ENCODE measurements at regions not wholly inside any gene's neighbourhood (a gene's known extent, or its start where the extent isn't known, plus 50 kb on each side); places are given as distances from the start of the nearest gene placed in this dataset.

DNA sequence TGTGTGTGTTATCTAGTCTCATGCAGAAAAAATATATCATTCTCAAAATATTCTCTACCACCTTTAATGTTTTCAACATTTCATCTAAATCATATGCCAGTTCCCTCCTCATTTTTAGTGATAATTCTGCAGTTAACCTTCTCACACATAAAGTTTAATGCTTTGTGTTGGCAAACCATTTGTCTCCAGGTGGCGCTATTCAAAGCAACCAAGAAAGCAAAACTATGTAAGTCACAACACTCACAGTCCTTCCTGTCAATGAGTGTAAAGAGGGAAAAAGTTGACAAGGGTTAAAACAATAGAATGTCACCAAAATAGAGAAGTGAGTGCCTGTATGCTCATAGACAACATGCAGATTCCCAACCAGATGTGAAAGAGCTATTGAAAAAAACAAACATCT is 961.6 kb upstream of the LRRTM1 start:
- TF ChIP-seq, protein P1, sequence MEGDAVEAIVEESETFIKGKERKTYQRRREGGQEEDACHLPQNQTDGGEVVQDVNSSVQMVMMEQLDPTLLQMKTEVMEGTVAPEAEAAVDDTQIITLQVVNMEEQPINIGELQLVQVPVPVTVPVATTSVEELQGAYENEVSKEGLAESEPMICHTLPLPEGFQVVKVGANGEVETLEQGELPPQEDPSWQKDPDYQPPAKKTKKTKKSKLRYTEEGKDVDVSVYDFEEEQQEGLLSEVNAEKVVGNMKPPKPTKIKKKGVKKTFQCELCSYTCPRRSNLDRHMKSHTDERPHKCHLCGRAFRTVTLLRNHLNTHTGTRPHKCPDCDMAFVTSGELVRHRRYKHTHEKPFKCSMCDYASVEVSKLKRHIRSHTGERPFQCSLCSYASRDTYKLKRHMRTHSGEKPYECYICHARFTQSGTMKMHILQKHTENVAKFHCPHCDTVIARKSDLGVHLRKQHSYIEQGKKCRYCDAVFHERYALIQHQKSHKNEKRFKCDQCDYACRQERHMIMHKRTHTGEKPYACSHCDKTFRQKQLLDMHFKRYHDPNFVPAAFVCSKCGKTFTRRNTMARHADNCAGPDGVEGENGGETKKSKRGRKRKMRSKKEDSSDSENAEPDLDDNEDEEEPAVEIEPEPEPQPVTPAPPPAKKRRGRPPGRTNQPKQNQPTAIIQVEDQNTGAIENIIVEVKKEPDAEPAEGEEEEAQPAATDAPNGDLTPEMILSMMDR (IDR thresholded peaks at IDR 0.05): no peak
- no peak for DNase-seq (ENCODE audit: low spot score)
- no peak for ATAC-seq (ENCODE audit: low FRiP score)

DNA sequence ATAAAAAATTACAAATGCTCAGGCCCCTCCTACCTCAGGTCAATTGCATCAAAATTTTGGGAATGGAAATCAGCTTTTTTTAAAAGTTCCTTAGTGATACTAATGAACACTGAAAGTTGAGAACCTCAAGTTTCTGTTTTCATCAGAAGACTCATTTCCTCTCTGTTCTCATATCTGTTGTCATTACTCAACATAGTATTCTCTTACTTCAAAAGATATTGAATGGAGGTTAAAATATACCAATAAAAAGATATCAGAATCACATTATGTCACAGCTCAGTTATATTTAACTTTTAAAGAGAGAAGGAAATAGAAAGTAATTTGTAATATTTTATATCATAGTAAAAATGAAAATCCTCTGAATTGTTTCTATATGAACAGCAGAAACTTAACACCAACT is 959.4 kb upstream of the LRRTM1 start:
- ATAC-seq (ENCODE audit: low FRiP score): no peak
- TF ChIP-seq, protein P1 (IDR thresholded peaks at IDR 0.05): no peak
- DNase-seq (ENCODE audit: low spot score): no peak

DNA sequence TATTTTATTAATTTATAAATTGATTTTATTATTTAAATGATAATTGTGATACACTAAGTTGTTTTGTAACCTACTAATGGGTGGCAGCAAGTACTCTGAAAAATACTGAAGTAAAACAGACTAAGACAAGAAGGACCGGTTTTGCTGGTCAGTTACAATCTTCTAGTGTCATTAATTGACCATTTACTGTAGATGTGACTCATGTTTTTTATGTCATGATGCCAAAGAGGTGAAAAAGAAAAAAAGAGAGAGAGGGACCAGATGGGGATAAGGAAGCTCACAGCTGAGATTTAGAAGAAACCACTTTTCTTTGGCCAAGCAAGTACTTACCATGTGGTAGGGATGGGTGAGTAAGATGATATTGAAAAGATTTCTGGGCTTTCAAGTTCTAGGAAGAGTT is 955.8 kb upstream of the LRRTM1 start:
- DNase-seq (ENCODE audit: low spot score): no peak
- TF ChIP-seq, protein P1 (IDR thresholded peaks at IDR 0.05): no peak
- ATAC-seq (ENCODE audit: low FRiP score): no peak

DNA sequence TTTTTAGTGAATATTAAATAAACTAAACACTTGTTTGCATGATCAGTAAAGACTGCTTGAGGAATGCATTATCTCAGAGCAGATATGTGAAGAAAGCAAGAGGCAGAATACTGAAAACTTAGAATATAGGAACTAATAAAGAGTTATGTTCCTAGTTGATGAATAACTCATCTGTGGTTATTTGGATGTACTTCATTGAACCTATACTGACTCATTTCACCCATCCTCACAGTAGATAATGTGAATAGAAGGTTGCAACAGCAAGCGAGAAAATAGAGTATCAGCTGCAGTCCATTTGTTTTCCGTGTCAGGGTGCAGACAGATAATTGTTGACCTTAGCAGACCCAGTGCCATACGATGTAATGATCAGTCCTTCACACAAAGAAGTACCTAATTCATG is 945.7 kb upstream of the LRRTM1 start:
- DNase-seq (ENCODE audit: low spot score) (no peak), ATAC-seq (ENCODE audit: low FRiP score) (no peak)
- TF ChIP-seq, protein P1 (IDR thresholded peaks at IDR 0.05): no peak

DNA sequence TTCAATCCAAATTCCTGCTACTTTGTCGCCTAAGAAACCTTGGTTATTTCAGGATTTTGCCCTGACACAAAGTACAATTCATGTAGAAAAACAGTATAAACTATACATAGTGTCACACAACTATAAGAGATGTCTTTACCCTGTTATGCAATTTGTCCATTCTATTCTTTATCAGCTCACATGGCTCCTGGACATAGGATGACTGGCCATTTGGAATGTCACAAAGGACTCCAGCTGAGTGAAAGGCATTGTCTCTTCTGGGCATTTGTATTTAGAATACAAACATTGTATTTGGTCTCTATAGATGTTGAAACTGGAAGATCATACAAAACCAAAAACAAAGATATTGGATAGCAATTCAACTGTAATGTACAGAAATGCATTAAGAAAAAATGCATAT is 944.6 kb upstream of the LRRTM1 start:
- ATAC-seq (ENCODE audit: low FRiP score): no peak
- TF ChIP-seq, protein P1 (IDR thresholded peaks at IDR 0.05): no peak

DNA sequence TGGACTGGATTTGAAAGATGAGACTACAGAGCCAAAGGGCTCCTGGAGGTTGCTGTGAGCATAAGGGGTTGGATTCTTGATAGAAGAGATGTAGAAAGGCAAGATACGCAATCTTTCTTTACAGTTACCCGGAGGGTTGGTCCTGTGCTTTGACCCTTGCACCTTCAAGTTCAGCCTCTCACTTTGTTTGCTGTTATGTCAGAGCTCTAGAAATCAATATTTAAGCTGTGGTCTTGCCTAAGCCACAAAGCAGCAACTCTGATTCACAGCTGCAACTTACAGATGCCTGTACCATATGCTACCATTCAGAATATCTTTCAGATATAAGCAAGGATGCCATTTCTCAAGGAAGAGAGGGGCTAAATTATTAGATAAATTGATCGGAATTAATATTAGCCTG is 943.1 kb upstream of the LRRTM1 start:
- TF ChIP-seq, protein P1 (IDR thresholded peaks at IDR 0.05): no peak
- no peak for ATAC-seq (ENCODE audit: low FRiP score)
- no peak for DNase-seq (ENCODE audit: low spot score)

More for the DNA sequence above, 944.6 kb upstream of the LRRTM1 start:
- no peak for DNase-seq (ENCODE audit: low spot score)

DNA sequence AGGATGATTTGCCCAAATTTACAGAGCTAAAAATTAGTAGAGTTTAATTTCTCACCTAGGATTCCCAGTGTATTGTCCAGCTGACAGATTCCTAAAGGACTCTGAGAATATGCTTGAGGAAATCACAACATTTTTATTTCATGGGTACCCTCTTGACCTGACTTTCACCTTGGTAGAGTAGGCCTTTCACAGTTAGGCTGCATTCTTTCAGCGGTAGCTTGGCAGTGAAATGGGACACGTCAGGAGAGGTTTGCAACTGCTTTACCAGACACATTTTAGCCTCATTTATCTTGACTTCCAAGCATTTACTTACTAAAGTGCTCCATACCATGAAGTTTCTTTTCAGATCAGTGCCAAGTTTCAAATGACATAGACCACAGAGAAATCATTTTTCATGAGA is 937.9 kb upstream of the LRRTM1 start:
- no peak for ATAC-seq (ENCODE audit: low FRiP score)
- TF ChIP-seq, protein P1 (IDR thresholded peaks at IDR 0.05): no peak
- no peak for DNase-seq (ENCODE audit: low spot score)

Data from omental fat pad (tissue), 3 donors.